LNCAP (cell line): ENCODE measurements at regions not wholly inside any gene's neighbourhood (a gene's known extent, or its start where the extent isn't known, plus 50 kb on each side); places are given as distances from the start of the nearest gene placed in this dataset.
A peak's percentile ranks its signal among the peaks of the same experiment; 100 is the strongest.

ENCODE experiments used
- CTCF ChIP-seq: fragments of 450-650 bp; IDR thresholded peaks from 2 replicates; pipeline ENCODE4 v1.5.1; 2017; ENCODE audit warnings: mild to moderate bottlenecking

DNA sequence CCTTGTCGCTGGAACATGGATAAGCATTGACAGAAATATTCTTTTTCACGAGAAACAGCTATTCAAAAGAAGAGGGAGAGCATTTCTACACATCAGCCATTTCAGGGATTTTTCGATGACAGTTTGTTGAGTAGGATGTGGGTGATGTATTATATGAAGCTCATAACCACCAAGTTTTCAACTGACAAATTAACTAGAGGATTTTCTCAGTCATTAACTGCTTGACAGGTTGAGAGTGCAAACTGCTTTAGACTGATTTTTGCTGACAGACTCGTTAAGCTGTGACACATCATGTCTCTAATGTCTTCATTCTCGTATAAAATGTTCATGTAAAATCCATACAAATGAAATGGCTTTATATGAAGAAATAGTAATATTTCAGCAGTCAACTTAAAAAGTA is 354.2 kb upstream of the KCNN2 start:
- TF ChIP-seq CTCF, result no peak

DNA sequence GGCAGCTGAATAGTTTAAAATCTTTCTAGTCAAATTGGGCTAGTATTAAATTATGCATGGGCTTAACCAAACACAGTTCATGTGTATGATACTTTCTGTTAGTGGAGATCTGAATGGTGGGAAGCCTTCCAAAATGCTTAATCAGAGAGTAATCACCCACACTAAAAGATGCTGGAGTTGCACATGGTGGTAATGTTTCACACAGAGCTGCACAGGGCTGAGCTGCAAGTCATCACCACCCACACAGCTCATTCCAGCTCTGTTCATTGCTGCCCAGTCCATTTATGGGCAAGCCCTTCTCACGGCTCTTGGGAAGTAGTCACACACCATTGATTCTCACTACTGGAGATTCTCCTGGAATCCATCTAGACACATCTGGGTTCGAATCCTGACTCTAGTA is 351.5 kb upstream of the KCNN2 start:
- TF ChIP-seq CTCF, result no peak

GRCh38 chr5:114018186-114018585 is 343.7 kb upstream of the KCNN2 start:
- peak; percentile 74 for TF ChIP-seq CTCF

GRCh38 chr5:114038756-114039155 is 323.1 kb upstream of the KCNN2 start:
- no peak for TF ChIP-seq CTCF

GRCh38 chr5:114050087-114050486 is 311.8 kb upstream of the KCNN2 start:
- no peak for TF ChIP-seq CTCF

DNA sequence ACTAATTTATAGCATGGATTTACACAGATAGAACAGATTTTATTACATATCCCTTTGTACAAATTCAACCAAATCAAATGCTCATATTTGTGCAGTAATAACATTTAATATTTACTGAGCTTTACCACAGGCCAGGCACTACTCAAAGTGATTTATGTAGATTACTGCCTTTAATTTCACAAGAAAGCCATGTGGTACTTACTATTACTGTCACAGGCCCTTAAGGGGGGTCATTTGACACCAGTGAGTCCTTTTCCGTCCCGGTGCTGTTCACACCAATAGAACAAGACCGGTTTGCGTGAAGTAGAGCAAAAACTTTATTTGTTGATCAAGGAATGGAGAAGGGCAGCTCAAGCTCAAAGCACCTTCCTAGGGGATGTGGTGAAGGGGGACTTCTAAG is 308.5 kb upstream of the KCNN2 start:
- TF ChIP-seq CTCF, result no peak

GRCh38 chr5:114054594-114054993 is 307.3 kb upstream of the KCNN2 start:
- no peak for TF ChIP-seq CTCF
